Sigmoid colon (tissue), 4 donors: ENCODE measurements at regions not wholly inside any gene's neighbourhood (a gene's known extent, or its start where the extent isn't known, plus 50 kb on each side); places are given as distances from the start of the nearest gene placed in this dataset.

ENCODE experiments used
- POLR2A ChIP-seq, 2 donors: fragments of 450-650 bp; IDR thresholded peaks; one replicate each; pipeline ENCODE4 v1.6.1; 2016; ENCODE audit warnings: antibody characterized with exemption in 2 of 2, mild to moderate bottlenecking in 2 of 2, moderate library complexity in 2 of 2
- POLR2AphosphoS5 ChIP-seq, 4 donors: sonication (generic); formaldehyde crosslinking; IDR thresholded peaks; one replicate each; pipeline ENCODE4 v1.6.1; 2017; ENCODE audit warnings: antibody characterized with exemption in 4 of 4
- TF ChIP-seq, protein P1 (sequence below), 4 experiments: fragments of 450-650 bp in 3 of 4; fragments of 200-600 bp in 1 of 4; IDR thresholded peaks; one replicate each; pipeline ENCODE4 v1.5.1; 2016 to 2019; ENCODE audit warnings: antibody characterized with exemption in 4 of 4, mild to moderate bottlenecking in 3 of 4, moderate library complexity in 2 of 4

DNA sequence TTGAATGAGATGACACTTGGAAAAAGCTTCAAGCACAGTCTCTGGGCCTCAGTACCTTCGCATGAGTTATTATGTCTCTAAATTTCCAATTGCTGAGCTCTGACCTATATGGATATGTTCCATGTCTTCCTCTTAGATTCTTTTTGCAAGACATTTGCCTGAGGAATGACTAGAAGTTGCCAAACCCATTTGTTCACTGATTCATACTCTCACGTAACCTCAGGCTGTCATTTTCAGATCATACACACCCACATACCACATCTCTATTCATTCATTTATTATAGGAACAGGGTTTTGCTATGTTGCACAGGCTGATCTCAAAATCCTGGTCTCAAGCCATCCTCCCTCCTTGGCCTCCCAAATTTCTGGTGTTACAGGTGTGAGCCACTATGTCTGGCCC is 2137.1 kb upstream of the TENM3 start:
- TF ChIP-seq POLR2A (IDR thresholded peaks at IDR 0.05) (no peak), POLR2AphosphoS5 (IDR thresholded peaks at IDR 0.05) (no peak)
- TF ChIP-seq, protein P1, sequence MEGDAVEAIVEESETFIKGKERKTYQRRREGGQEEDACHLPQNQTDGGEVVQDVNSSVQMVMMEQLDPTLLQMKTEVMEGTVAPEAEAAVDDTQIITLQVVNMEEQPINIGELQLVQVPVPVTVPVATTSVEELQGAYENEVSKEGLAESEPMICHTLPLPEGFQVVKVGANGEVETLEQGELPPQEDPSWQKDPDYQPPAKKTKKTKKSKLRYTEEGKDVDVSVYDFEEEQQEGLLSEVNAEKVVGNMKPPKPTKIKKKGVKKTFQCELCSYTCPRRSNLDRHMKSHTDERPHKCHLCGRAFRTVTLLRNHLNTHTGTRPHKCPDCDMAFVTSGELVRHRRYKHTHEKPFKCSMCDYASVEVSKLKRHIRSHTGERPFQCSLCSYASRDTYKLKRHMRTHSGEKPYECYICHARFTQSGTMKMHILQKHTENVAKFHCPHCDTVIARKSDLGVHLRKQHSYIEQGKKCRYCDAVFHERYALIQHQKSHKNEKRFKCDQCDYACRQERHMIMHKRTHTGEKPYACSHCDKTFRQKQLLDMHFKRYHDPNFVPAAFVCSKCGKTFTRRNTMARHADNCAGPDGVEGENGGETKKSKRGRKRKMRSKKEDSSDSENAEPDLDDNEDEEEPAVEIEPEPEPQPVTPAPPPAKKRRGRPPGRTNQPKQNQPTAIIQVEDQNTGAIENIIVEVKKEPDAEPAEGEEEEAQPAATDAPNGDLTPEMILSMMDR (IDR thresholded peaks at IDR 0.05), result no peak
